Activated naive CD8-positive, alpha-beta T cell treated with anti-CD3 and anti-CD28 coated beads, Interleukin-2, amount 10 ng/mL, durations not matched to agents 7 days and 5 days (primary cell): ENCODE measurements at regions not wholly inside any gene's neighbourhood (a gene's known extent, or its start where the extent isn't known, plus 50 kb on each side); places are given as distances from the start of the nearest gene placed in this dataset.

Experiments
- ATAC-seq: fragments of 150-1000 bp; cut with Tn5 transposase; one replicate; pipeline ENCODE4 v1.10.0; 2021; ENCODE audit warnings: low read depth, moderate library complexity
- POLR2A ChIA-PET: fragments of 350-600 bp; sonication (Branson Sonifier 250); formaldehyde crosslinking; loops from one replicate; lab custom pipeline; 2021; ENCODE audit warnings: antibody characterized with exemption; lab: Charles Lee
- DNase-seq: peaks from one replicate; pipeline ENCODE4 v3.0.0; 2021
- H3K27ac Mint-ChIP-seq: one replicate; pipeline ENCODE4 v1.8.0; 2022; ENCODE audit warnings: mild to moderate bottlenecking, mixed read lengths
- H3K27me3 Mint-ChIP-seq: one replicate; pipeline ENCODE4 v1.8.0; 2022; ENCODE audit warnings: mild to moderate bottlenecking, moderate library complexity, mixed read lengths
- H3K36me3 Mint-ChIP-seq: one replicate; pipeline ENCODE4 v1.8.0; 2021; ENCODE audit warnings: mild to moderate bottlenecking, mixed read lengths
- H3K4me1 Mint-ChIP-seq: one replicate; pipeline ENCODE4 v1.8.0; 2021; ENCODE audit warnings: mixed read lengths
- H3K4me3 Mint-ChIP-seq: one replicate; pipeline ENCODE4 v1.8.0; 2022; ENCODE audit warnings: mild to moderate bottlenecking, moderate library complexity, mixed read lengths
- H3K9me3 Mint-ChIP-seq: one replicate; pipeline ENCODE4 v1.8.0; 2021; ENCODE audit warnings: mixed read lengths

GRCh38 chrY:14139521-14139920 is 83.5 kb downstream of the VCY1B start:
- no peak overlapping the region for H3K27ac Mint-ChIP-seq
- DNase-seq, result no peak
- no peak for ATAC-seq
- H3K4me3 Mint-ChIP-seq, result no peak overlapping the region
- H3K36me3 Mint-ChIP-seq, result no peaks in the 10 kb centered on the region
- H3K27me3 Mint-ChIP-seq, result no peaks in the 10 kb centered on the region
- no peaks in the 10 kb centered on the region for H3K4me1 Mint-ChIP-seq
- POLR2A ChIA-PET, result no interaction called here
- H3K9me3 Mint-ChIP-seq, result no peaks in the 10 kb centered on the region

GRCh38 chrY:14145614-14146013 is 89.6 kb downstream of the VCY1B start:
- no peaks in the 10 kb centered on the region for H3K36me3 Mint-ChIP-seq
- no peaks in the 10 kb centered on the region for H3K4me1 Mint-ChIP-seq
- POLR2A ChIA-PET, result no interaction called here
- H3K4me3 Mint-ChIP-seq, result no peak overlapping the region
- no peak for DNase-seq
- no peak overlapping the region for H3K27ac Mint-ChIP-seq
- ATAC-seq, result no peak
- H3K9me3 Mint-ChIP-seq, result no peaks in the 10 kb centered on the region
- H3K27me3 Mint-ChIP-seq, result no peaks in the 10 kb centered on the region

- Mint-ChIP-seq H3K4me1 (no peaks in the 10 kb centered on the region), H3K27ac (no peak overlapping the region), H3K4me3 (no peak overlapping the region), H3K27me3 (no peaks in the 10 kb centered on the region), H3K9me3 (no peaks in the 10 kb centered on the region), H3K36me3 (no peaks in the 10 kb centered on the region)
- POLR2A ChIA-PET, result no interaction called here
- no peak for ATAC-seq
- DNase-seq, result no peak
Measured at GRCh38 chrY:14182776-14183175, 126.7 kb downstream of the VCY1B start.

- no peak overlapping the region for H3K4me3 Mint-ChIP-seq
- DNase-seq (no peak), ATAC-seq (no peak)
- H3K27ac Mint-ChIP-seq, result no peak overlapping the region
- no peaks in the 10 kb centered on the region for H3K36me3 Mint-ChIP-seq
- POLR2A ChIA-PET, result no interaction called here
- no peaks in the 10 kb centered on the region for H3K4me1 Mint-ChIP-seq
- H3K27me3 Mint-ChIP-seq, result no peaks in the 10 kb centered on the region
- H3K9me3 Mint-ChIP-seq, result peaks cover 2% of the 10 kb centered on the region
Measured at GRCh38 chrY:14222014-14222413, 166.0 kb downstream of the VCY1B start.

- DNase-seq (no peak), ATAC-seq (no peak)
- no peaks in the 10 kb centered on the region for H3K36me3 Mint-ChIP-seq
- peaks cover 2% of the 10 kb centered on the region for H3K27me3 Mint-ChIP-seq
- H3K27ac Mint-ChIP-seq, result no peak overlapping the region
- H3K9me3 Mint-ChIP-seq, result no peaks in the 10 kb centered on the region
- no peaks in the 10 kb centered on the region for H3K4me1 Mint-ChIP-seq
- no peak overlapping the region for H3K4me3 Mint-ChIP-seq
- POLR2A ChIA-PET, result no interaction called here
Measured at GRCh38 chrY:14231703-14232102, 175.7 kb downstream of the VCY1B start.

GRCh38 chrY:14235070-14235469 is 179.0 kb downstream of the VCY1B start:
- Mint-ChIP-seq H3K9me3 (peaks cover 1% of the 10 kb centered on the region), H3K4me3 (no peak overlapping the region), H3K4me1 (no peaks in the 10 kb centered on the region), H3K27me3 (peaks cover 2% of the 10 kb centered on the region), H3K27ac (no peak overlapping the region), H3K36me3 (no peaks in the 10 kb centered on the region)
- POLR2A ChIA-PET, result no interaction called here
- no peak for DNase-seq
- no peak for ATAC-seq

- ATAC-seq (no peak), DNase-seq (no peak)
- Mint-ChIP-seq H3K9me3 (peaks cover 1% of the 10 kb centered on the region), H3K4me3 (no peak overlapping the region), H3K36me3 (no peaks in the 10 kb centered on the region), H3K4me1 (no peaks in the 10 kb centered on the region), H3K27me3 (no peaks in the 10 kb centered on the region), H3K27ac (no peak overlapping the region)
- POLR2A ChIA-PET, result no interaction called here
Measured at GRCh38 chrY:14238277-14238676, 182.2 kb downstream of the VCY1B start.

GRCh38 chrY:14246948-14247347 is 190.9 kb downstream of the VCY1B start:
- POLR2A ChIA-PET, result no interaction called here
- Mint-ChIP-seq H3K9me3 (no peaks in the 10 kb centered on the region), H3K36me3 (no peaks in the 10 kb centered on the region), H3K27ac (no peak overlapping the region), H3K4me1 (no peaks in the 10 kb centered on the region), H3K4me3 (no peak overlapping the region), H3K27me3 (no peaks in the 10 kb centered on the region)
- DNase-seq (no peak), ATAC-seq (no peak)

- DNase-seq (no peak), ATAC-seq (no peak)
- no peaks in the 10 kb centered on the region for H3K4me1 Mint-ChIP-seq
- no peak overlapping the region for H3K4me3 Mint-ChIP-seq
- no peak overlapping the region for H3K27ac Mint-ChIP-seq
- H3K36me3 Mint-ChIP-seq, result no peaks in the 10 kb centered on the region
- POLR2A ChIA-PET, result no interaction called here
- no peaks in the 10 kb centered on the region for H3K27me3 Mint-ChIP-seq
- H3K9me3 Mint-ChIP-seq, result no peaks in the 10 kb centered on the region
Measured at GRCh38 chrY:14248878-14249576, 193.0 kb downstream of the VCY1B start.

GRCh38 chrY:14255965-14256816 is 200.2 kb downstream of the VCY1B start:
- POLR2A ChIA-PET, result no interaction called here
- ATAC-seq, result no peak
- H3K9me3 Mint-ChIP-seq, result peaks cover 3% of the 10 kb centered on the region
- no peak for DNase-seq
- no peak overlapping the region for H3K4me3 Mint-ChIP-seq
- no peak overlapping the region for H3K27ac Mint-ChIP-seq
- H3K4me1 Mint-ChIP-seq, result peaks cover 5% of the 10 kb centered on the region
- peaks cover 2% of the 10 kb centered on the region for H3K36me3 Mint-ChIP-seq
- H3K27me3 Mint-ChIP-seq, result peaks cover 1% of the 10 kb centered on the region

GRCh38 chrY:14256817-14257168 is 200.8 kb downstream of the VCY1B start:
- Mint-ChIP-seq H3K9me3 (peaks cover 3% of the 10 kb centered on the region), H3K36me3 (peaks cover 2% of the 10 kb centered on the region), H3K4me1 (peaks cover 5% of the 10 kb centered on the region), H3K4me3 (no peak overlapping the region), H3K27me3 (peaks cover 1% of the 10 kb centered on the region), H3K27ac (no peak overlapping the region)
- DNase-seq (no peak), ATAC-seq (no peak)
- POLR2A ChIA-PET, result no interaction called here

- no peaks in the 10 kb centered on the region for H3K36me3 Mint-ChIP-seq
- no peaks in the 10 kb centered on the region for H3K27me3 Mint-ChIP-seq
- H3K4me3 Mint-ChIP-seq, result no peak overlapping the region
- POLR2A ChIA-PET, result no interaction called here
- no peaks in the 10 kb centered on the region for H3K4me1 Mint-ChIP-seq
- ATAC-seq, result no peak
- no peak overlapping the region for H3K27ac Mint-ChIP-seq
- peaks cover 1% of the 10 kb centered on the region for H3K9me3 Mint-ChIP-seq
- no peak for DNase-seq
Measured at GRCh38 chrY:14277029-14277428, 221.0 kb downstream of the VCY1B start.

GRCh38 chrY:14290656-14291375 is 233.5 kb upstream of the NLGN4Y start:
- no peaks in the 10 kb centered on the region for H3K36me3 Mint-ChIP-seq
- H3K4me1 Mint-ChIP-seq, result no peaks in the 10 kb centered on the region
- H3K9me3 Mint-ChIP-seq, result peaks cover 2% of the 10 kb centered on the region
- H3K27ac Mint-ChIP-seq, result no peak overlapping the region
- DNase-seq (no peak), ATAC-seq (no peak)
- no peaks in the 10 kb centered on the region for H3K27me3 Mint-ChIP-seq
- POLR2A ChIA-PET, result no interaction called here
- H3K4me3 Mint-ChIP-seq, result no peak overlapping the region

GRCh38 chrY:14292382-14292781 is 231.9 kb upstream of the NLGN4Y start:
- Mint-ChIP-seq H3K36me3 (no peaks in the 10 kb centered on the region), H3K27me3 (no peaks in the 10 kb centered on the region), H3K4me1 (no peaks in the 10 kb centered on the region), H3K27ac (no peak overlapping the region), H3K9me3 (peaks cover 2% of the 10 kb centered on the region), H3K4me3 (no peak overlapping the region)
- DNase-seq (no peak), ATAC-seq (no peak)
- POLR2A ChIA-PET, result no interaction called here
